Activated CD8-positive, alpha-beta T cell treated with anti-CD3 and anti-CD28 coated beads for 36 hours (primary cell): ENCODE measurements at regions not wholly inside any gene's neighbourhood (a gene's known extent, or its start where the extent isn't known, plus 50 kb on each side); places are given as distances from the start of the nearest gene placed in this dataset.

Experiments used
- ATAC-seq: fragments of 200-7000 bp; cut with Tn5 transposase; one replicate; pipeline ENCODE4 v1.10.0; 2021; ENCODE audit warnings: mild to moderate bottlenecking, moderate library complexity
- CTCF ChIA-PET: fragments of 350-600 bp; sonication (Branson Sonifier 250); formaldehyde crosslinking; loops from one replicate; lab custom pipeline; 2021; ENCODE audit warnings: antibody characterized with exemption; lab: Charles Lee
- POLR2A ChIA-PET: fragments of 350-600 bp; sonication (Branson Sonifier 250); formaldehyde crosslinking; loops from one replicate; lab custom pipeline; 2021; ENCODE audit warnings: antibody characterized with exemption; lab: Charles Lee
- DNase-seq: peaks from one replicate; pipeline ENCODE4 v3.0.0-alpha.2; 2020
- H3K27ac Mint-ChIP-seq: one replicate; pipeline ENCODE4 v1.8.0; 2021; ENCODE audit warnings: mild to moderate bottlenecking, mixed read lengths
- H3K27me3 Mint-ChIP-seq: one replicate; pipeline ENCODE4 v1.8.0; 2021; ENCODE audit warnings: mixed read lengths
- H3K36me3 Mint-ChIP-seq: one replicate; pipeline ENCODE4 v1.8.0; 2021; ENCODE audit warnings: low read depth, mixed read lengths
- H3K4me1 Mint-ChIP-seq: one replicate; pipeline ENCODE4 v1.8.0; 2021; ENCODE audit warnings: low read depth, mixed read lengths
- H3K4me3 Mint-ChIP-seq: one replicate; pipeline ENCODE4 v1.8.0; 2021; ENCODE audit warnings: mild to moderate bottlenecking, moderate library complexity, mixed read lengths
- H3K9me3 Mint-ChIP-seq: one replicate; pipeline ENCODE4 v1.8.0; 2021; ENCODE audit warnings: mixed read lengths
- CTCF ChIP-seq: fragments of 200-600 bp; IDR thresholded peaks from one replicate; pipeline ENCODE4 v1.8.0; 2022; ENCODE audit warnings: antibody characterized with exemption, mild to moderate bottlenecking
- intact Hi-C: fragments of 100-400 bp; cut with micrococcal nuclease; formaldehyde crosslinking; loops from one replicate; pipeline ENCODE4 v1.10.0; 2022

GRCh38 chr12:89875225-89875624 is 166.6 kb upstream of the ATP2B1 start:
- TF ChIP-seq CTCF, result no peak
- no peak for DNase-seq
- no peak overlapping the region for H3K4me3 Mint-ChIP-seq

GRCh38 chr12:89874146-89874545 is 165.5 kb upstream of the ATP2B1 start:
- Mint-ChIP-seq H3K36me3 (peaks cover 7% of the 10 kb centered on the region), H3K27me3 (no peaks in the 10 kb centered on the region), H3K9me3 (peaks cover 18% of the 10 kb centered on the region), H3K4me1 (peaks cover 11% of the 10 kb centered on the region), H3K27ac (no peak overlapping the region), H3K4me3 (no peak overlapping the region)
- POLR2A ChIA-PET, result no interaction called here
- CTCF ChIA-PET, result interaction anchor here (1.2 kb wide), 1 partner anchor 10 kb away, joined by 4 read pairs; no protein-coding TSS in a partner anchor
- intact Hi-C loops, result no loop called here
- no peak for TF ChIP-seq CTCF
- DNase-seq (no peak), ATAC-seq (no peak)

More at GRCh38 chr12:89875225-89875624, 166.6 kb upstream of the ATP2B1 start:
- no peak overlapping the region for H3K27ac Mint-ChIP-seq
- no peaks in the 10 kb centered on the region for H3K27me3 Mint-ChIP-seq
- CTCF ChIA-PET, result no interaction called here
- peaks cover 12% of the 10 kb centered on the region for H3K9me3 Mint-ChIP-seq
- peaks cover 17% of the 10 kb centered on the region for H3K4me1 Mint-ChIP-seq
- peaks cover 4% of the 10 kb centered on the region for H3K36me3 Mint-ChIP-seq
- ATAC-seq, result no peak
- POLR2A ChIA-PET, result no interaction called here
- intact Hi-C loops, result loop anchor here (5.0 kb wide), 1 partner anchor 77 kb away; no protein-coding TSS in a partner anchor

GRCh38 chr12:89873745-89874144 is 165.1 kb upstream of the ATP2B1 start:
- H3K36me3 Mint-ChIP-seq, result peaks cover 7% of the 10 kb centered on the region

GRCh38 chr12:89872922-89873630 is 164.4 kb upstream of the ATP2B1 start:
- Mint-ChIP-seq H3K27me3 (no peaks in the 10 kb centered on the region), H3K4me3 (no peak overlapping the region), H3K27ac (no peak overlapping the region), H3K36me3 (peaks cover 7% of the 10 kb centered on the region), H3K9me3 (peaks cover 18% of the 10 kb centered on the region), H3K4me1 (peaks cover 2% of the 10 kb centered on the region)
- POLR2A ChIA-PET, result no interaction called here
- intact Hi-C loops, result no loop called here
- no peak for DNase-seq
- ATAC-seq, result no peak
- CTCF ChIA-PET, result interaction anchor here (1.2 kb wide), 1 partner anchor 9 kb away, joined by 4 read pairs; no protein-coding TSS in a partner anchor
- no peak for TF ChIP-seq CTCF

More at GRCh38 chr12:89873745-89874144, 165.1 kb upstream of the ATP2B1 start:
- H3K4me3 Mint-ChIP-seq, result no peak overlapping the region
- TF ChIP-seq CTCF, result no peak
- no peaks in the 10 kb centered on the region for H3K27me3 Mint-ChIP-seq
- ChIA-PET CTCF (interaction anchor here (1.2 kb wide), 1 partner anchor 10 kb away, joined by 4 read pairs; no protein-coding TSS in a partner anchor), POLR2A (no interaction called here)
- H3K4me1 Mint-ChIP-seq, result peaks cover 7% of the 10 kb centered on the region
- DNase-seq (no peak), ATAC-seq (no peak)
- intact Hi-C loops, result no loop called here
- peaks cover 18% of the 10 kb centered on the region for H3K9me3 Mint-ChIP-seq
- H3K27ac Mint-ChIP-seq, result no peak overlapping the region
